Prostate gland (tissue), 2 donors: ENCODE measurements at regions not wholly inside any gene's neighbourhood (a gene's known extent, or its start where the extent isn't known, plus 50 kb on each side); places are given as distances from the start of the nearest gene placed in this dataset.

Experiments
- DNase-seq: peaks from one replicate; pipeline ENCODE4 v3.0.0-alpha.2; 2019; ENCODE audit warnings: low spot score
- H3K27ac ChIP-seq, 2 donors: fragments of 200-600 bp; sonication (generic); 2 replicates each; pipeline ENCODE4 v1.5.1; 2017 to 2019
- H3K27me3 ChIP-seq: fragments of 200-600 bp; sonication (generic); replicated peaks from 2 replicates; pipeline ENCODE4 v1.5.1; 2019; ENCODE audit not compliant: insufficient read depth
- H3K36me3 ChIP-seq, 2 donors: fragments of 200-600 bp; sonication (generic); 1 replicate in 1 of 2; 2 replicates in 1 of 2; pipeline versions ENCODE4 v1.5.1 to v1.8.1; 2017 to 2019
- H3K4me1 ChIP-seq: fragments of 200-600 bp; sonication (generic); replicated peaks from 2 replicates; pipeline ENCODE4 v1.5.1; 2019
- H3K4me3 ChIP-seq, 2 donors: fragments of 200-600 bp; sonication (generic); 2 replicates each; pipeline ENCODE4 v1.5.1; 2017 to 2019
- H3K9me3 ChIP-seq: fragments of 200-600 bp; sonication (generic); 2 replicates; pipeline ENCODE4 v1.5.1; 2017
- POLR2A ChIP-seq: fragments of 450-650 bp; IDR thresholded peaks from one replicate; pipeline ENCODE4 v1.6.1; 2016; ENCODE audit warnings: antibody characterized with exemption, mild to moderate bottlenecking
- POLR2AphosphoS5 ChIP-seq: sonication (generic); formaldehyde crosslinking; IDR thresholded peaks from one replicate; pipeline ENCODE4 v1.6.1; 2017; ENCODE audit warnings: antibody characterized with exemption
- WGBS: methylation state at CpG from one replicate; pipeline ENCODE4 v1.1.5; 2018; 5-methylcytosine and 5-hydroxymethylcytosine counted together
- intact Hi-C: fragments of 100-400 bp; cut with DNase I; formaldehyde crosslinking; loops from one replicate; pipeline ENCODE4 v1.14.2; 2022
- TF ChIP-seq, protein P1 (sequence below), 4 experiments: fragments of 200-600 bp in 2 of 4; fragments of 450-650 bp in 2 of 4; sonication (generic) in 2 of 4; IDR thresholded peaks; 1 replicate in 3 of 4; 2 replicates in 1 of 4; pipeline ENCODE4 v1.5.1; 2016 to 2019; ENCODE audit warnings: antibody characterized with exemption in 4 of 4, mild to moderate bottlenecking in 2 of 4, moderate library complexity in 2 of 4

DNA sequence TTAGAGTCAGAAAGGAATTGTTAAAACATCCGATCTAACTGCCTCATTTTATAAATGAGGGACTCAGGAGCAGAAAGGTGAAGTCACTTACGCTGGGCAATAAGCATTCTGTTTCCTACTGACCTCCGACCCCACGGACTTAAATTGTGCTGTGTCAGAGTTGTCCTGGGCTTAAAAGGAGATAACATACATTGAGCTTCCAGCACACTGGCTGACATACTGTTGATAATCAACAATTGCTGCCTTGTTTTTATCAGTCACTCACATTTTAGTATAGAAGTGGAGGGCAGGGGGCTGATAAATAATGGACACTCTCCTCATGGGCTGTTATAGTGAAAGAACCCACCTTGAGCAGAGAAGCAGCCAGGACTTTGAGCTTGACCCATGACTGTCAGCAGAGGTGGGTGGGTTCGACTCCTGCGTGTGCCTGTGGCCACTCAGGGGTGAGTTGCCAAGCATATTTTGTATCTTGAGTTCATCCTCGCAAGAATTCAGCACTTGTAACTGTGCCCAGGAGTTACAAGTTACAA, 166.5 kb upstream of the JARID2 start:
- H3K4me3 ChIP-seq, result no peak overlapping the region
- no peaks in the 10 kb centered on the region for H3K36me3 ChIP-seq
- H3K9me3 ChIP-seq, result no peaks in the 10 kb centered on the region
- no peak for DNase-seq
- intact Hi-C loops, result no loop called here
- H3K27me3 ChIP-seq, result no peaks in the 10 kb centered on the region
- no peak overlapping the region for H3K27ac ChIP-seq
- WGBS, result 64% methylated on average over 7 of the region's 7 CpGs
- TF ChIP-seq, protein P1, sequence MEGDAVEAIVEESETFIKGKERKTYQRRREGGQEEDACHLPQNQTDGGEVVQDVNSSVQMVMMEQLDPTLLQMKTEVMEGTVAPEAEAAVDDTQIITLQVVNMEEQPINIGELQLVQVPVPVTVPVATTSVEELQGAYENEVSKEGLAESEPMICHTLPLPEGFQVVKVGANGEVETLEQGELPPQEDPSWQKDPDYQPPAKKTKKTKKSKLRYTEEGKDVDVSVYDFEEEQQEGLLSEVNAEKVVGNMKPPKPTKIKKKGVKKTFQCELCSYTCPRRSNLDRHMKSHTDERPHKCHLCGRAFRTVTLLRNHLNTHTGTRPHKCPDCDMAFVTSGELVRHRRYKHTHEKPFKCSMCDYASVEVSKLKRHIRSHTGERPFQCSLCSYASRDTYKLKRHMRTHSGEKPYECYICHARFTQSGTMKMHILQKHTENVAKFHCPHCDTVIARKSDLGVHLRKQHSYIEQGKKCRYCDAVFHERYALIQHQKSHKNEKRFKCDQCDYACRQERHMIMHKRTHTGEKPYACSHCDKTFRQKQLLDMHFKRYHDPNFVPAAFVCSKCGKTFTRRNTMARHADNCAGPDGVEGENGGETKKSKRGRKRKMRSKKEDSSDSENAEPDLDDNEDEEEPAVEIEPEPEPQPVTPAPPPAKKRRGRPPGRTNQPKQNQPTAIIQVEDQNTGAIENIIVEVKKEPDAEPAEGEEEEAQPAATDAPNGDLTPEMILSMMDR (IDR thresholded peaks at IDR 0.05), result no peak
- TF ChIP-seq POLR2A (no peak), POLR2AphosphoS5 (no peak)
- no peaks in the 10 kb centered on the region for H3K4me1 ChIP-seq

DNA sequence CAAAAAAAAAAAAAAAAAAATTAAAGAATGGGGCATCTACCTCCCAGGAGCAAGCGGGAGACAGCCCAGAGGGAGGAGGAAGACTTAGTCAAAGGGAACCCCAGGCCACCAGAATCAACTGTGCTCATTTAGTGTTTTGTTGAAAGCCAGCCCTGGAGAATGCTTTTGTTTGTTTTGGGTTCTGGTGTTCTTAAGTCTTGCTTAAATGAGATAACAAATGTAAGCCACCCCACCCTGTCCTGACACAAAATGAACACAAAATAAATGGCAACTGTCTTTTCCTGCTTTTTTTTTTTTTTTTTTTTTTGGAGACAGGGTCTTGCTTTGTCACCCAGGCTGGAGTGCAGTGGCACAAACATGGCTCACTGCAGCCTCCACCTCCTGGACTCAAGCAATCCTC, 165.0 kb upstream of the JARID2 start:
- 100% methylated on average over 1 of the region's 1 CpG for WGBS
- intact Hi-C loops, result no loop called here
- Histone ChIP-seq H3K4me1 (no peaks in the 10 kb centered on the region), H3K36me3 (no peaks in the 10 kb centered on the region), H3K27me3 (no peaks in the 10 kb centered on the region), H3K9me3 (no peaks in the 10 kb centered on the region), H3K27ac (no peak overlapping the region), H3K4me3 (no peak overlapping the region)
- DNase-seq, result no peak
- no peak for TF ChIP-seq POLR2A
- TF ChIP-seq, protein P1 (IDR thresholded peaks at IDR 0.05), result no peak
- no peak for TF ChIP-seq POLR2AphosphoS5

DNA sequence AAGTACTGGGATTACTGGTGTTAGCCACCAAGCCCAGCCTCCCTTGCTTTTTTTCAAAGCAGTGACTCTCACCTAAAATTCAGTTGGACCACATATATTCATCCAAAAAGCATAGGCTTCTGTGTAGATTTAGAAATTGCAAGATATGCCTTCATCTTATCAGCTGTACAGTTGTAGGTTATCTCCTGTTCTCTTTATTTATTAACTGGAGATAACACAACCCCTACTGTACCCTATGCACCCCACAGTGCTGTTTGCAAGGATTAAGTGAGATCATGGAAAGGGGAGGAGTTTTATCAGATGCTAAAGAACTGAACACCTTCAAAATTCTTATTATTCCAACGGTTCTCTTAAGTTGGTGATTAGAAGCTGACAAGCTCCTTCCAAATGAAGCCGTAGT, 164.4 kb upstream of the JARID2 start:
- no peaks in the 10 kb centered on the region for H3K4me1 ChIP-seq
- WGBS, result 83% methylated on average over 2 of the region's 2 CpGs
- no peak for DNase-seq
- H3K36me3 ChIP-seq, result no peaks in the 10 kb centered on the region
- no peaks in the 10 kb centered on the region for H3K9me3 ChIP-seq
- intact Hi-C loops, result no loop called here
- TF ChIP-seq POLR2A (no peak), POLR2AphosphoS5 (no peak)
- TF ChIP-seq, protein P1 (IDR thresholded peaks at IDR 0.05), result no peak
- H3K27me3 ChIP-seq, result no peaks in the 10 kb centered on the region
- H3K4me3 ChIP-seq, result no peak overlapping the region
- H3K27ac ChIP-seq, result no peak overlapping the region

DNA sequence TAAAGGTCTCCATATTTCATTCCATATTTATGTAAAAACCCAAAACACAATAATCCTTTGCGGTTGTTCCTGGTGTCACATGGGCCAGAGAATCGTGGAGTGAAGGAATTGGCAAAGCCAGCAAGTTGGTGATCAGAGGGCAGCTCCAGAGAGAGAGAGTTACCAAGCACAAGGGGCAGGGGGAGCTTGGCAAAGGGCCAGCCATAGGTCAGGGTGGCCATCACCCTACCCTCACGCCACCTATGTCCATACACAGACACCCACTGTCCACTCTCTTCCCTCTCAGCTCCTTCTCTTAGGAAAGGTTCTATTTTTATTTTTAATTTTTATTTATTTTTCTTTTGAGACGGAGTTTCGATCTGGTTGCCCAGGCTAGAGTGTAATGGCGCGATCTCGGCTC, 163.2 kb upstream of the JARID2 start:
- TF ChIP-seq POLR2AphosphoS5 (no peak), POLR2A (no peak)
- TF ChIP-seq, protein P1 (IDR thresholded peaks at IDR 0.05), result no peak
- no peak overlapping the region for H3K27ac ChIP-seq
- no peak overlapping the region for H3K4me3 ChIP-seq
- no peaks in the 10 kb centered on the region for H3K9me3 ChIP-seq
- H3K36me3 ChIP-seq, result no peaks in the 10 kb centered on the region
- WGBS, result 86% methylated on average over 8 of the region's 8 CpGs
- H3K27me3 ChIP-seq, result no peaks in the 10 kb centered on the region
- no peaks in the 10 kb centered on the region for H3K4me1 ChIP-seq
- no peak for DNase-seq
- intact Hi-C loops, result no loop called here

DNA sequence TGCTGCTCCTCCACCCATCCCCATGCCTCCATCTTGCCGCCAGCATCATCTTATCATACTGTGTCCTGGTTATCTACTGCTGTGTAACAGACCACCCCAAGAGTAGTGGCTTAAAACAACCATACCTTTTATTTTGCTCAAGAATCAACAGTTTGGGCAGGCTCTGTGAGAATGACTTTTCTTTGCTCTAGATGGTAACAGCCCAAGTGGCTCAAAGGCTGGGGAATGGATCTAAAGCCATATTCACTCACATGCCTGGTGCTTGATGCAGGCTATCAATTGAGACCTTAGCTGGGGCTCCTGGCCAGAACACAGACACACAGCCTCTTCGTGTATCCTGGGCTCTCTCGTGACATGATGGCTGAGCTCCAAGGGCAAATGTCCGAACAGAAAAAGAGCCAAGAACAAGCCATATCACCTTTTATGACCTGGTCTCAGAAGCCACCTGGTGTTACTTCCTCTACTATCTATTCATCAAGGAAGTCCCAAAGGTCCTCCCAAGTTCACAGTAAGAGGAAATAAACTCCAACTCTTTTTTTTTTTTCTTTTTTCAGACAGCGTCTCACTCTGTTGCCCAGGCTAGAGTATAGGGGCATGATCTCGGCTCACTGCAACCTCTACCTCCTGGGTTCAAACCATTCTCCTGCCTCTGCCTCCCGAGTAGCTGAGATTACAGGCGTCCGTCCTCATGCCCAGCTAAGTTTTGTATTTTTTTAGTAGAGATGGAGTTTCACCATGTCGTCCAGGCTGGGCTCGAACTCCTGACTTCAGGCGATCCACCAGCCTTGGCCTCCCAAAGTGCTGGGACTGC, 159.3 kb upstream of the JARID2 start:
- no peak for DNase-seq
- Histone ChIP-seq H3K9me3 (no peaks in the 10 kb centered on the region), H3K4me1 (no peaks in the 10 kb centered on the region), H3K36me3 (no peaks in the 10 kb centered on the region), H3K4me3 (no peak overlapping the region), H3K27ac (no peak overlapping the region), H3K27me3 (no peaks in the 10 kb centered on the region)
- intact Hi-C loops, result no loop called here
- TF ChIP-seq, protein P1 (IDR thresholded peaks at IDR 0.05), result no peak
- TF ChIP-seq POLR2AphosphoS5 (no peak), POLR2A (no peak)
- WGBS, result 80% methylated on average over 12 of the region's 12 CpGs
